K562 (cell line): ENCODE measurements at regions not wholly inside any gene's neighbourhood (a gene's known extent, or its start where the extent isn't known, plus 50 kb on each side); places are given as distances from the start of the nearest gene placed in this dataset.

Experiments
- ATAC-seq: fragments of 200-7000 bp; cut with Tn5 transposase; 3 replicates; pipeline ENCODE4 v1.9.1; 2020; ENCODE audit warnings: moderate library complexity
- BruUV-seq: library from RNA; stranded (reverse); fragments of 400-500 nt; replicated peaks from 2 replicates; lab custom pipeline; 2021; lab: Mats Ljungman, UMichigan
- CTCF ChIA-PET: fragments of 300-600 bp; formaldehyde crosslinking; extraction: SDS; loops from one replicate; lab custom pipeline; 2021; ENCODE audit warnings: low intra/inter-chr PET ratio; lab: Yijun Ruan, JAX
- POLR2A ChIA-PET: fragments of 300-600, 350-650 bp; sonication (Branson Sonifier 250); formaldehyde crosslinking; extraction: SDS; loops from one replicate; lab custom pipeline; 2021; ENCODE audit warnings: antibody characterized with exemption, inconsistent platforms; lab: Yijun Ruan, JAX
- DNase-seq, 4 experiments: peaks; one replicate each; pipeline versions ENCODE4 v3.0.0 to v3.0.0-alpha.2; 2011 to 2018; ENCODE audit warnings: low spot score in 3 of 4, mixed read lengths in 3 of 4; ENCODE audit errors: extremely low read depth in 1 of 4
- FAIRE-seq: peaks from 2 replicates; lab custom pipeline; 2011; peaks lifted over from hg19 to GRCh38; lab: Jason Lieb, UNC
- H2AFZ ChIP-seq: 2 replicates; pipeline ENCODE4 v1.6.0; 2011; ENCODE audit warnings: low read depth, low read length, control low read depth, inconsistent platforms
- H3K27ac ChIP-seq: fragments of 200-600 bp; 3 replicates; pipeline ENCODE4 v1.8.0; 2011; ENCODE audit warnings: low read depth, mild to moderate bottlenecking, control low read depth, inconsistent platforms, low read length, moderate library complexity, mixed read lengths; ENCODE audit errors: extremely low read depth
- H3K27me3 ChIP-seq, 2 experiments: fragments of 300-600 bp in 1 of 2; 2 replicates in 1 of 2; 3 replicates in 1 of 2; pipeline versions ENCODE4 v1.6.0 to v1.8.0; 2011; ENCODE audit warnings: inconsistent platforms in 2 of 2, low read length in 2 of 2, mild to moderate bottlenecking in 1 of 2, mixed read lengths in 1 of 2, moderate library complexity in 1 of 2; ENCODE audit not compliant: control insufficient read depth in 2 of 2, insufficient read depth in 2 of 2
- H3K36me3 ChIP-seq: fragments of 300-600 bp; 3 replicates; pipeline ENCODE4 v1.8.0; 2011; ENCODE audit warnings: mild to moderate bottlenecking, low read length, inconsistent platforms; ENCODE audit not compliant: control insufficient read depth, insufficient read depth
- H3K4me1 ChIP-seq, 2 experiments: fragments of 200-600 bp in 1 of 2; replicated peaks in 1 of 2; 2 replicates in 1 of 2; 3 replicates in 1 of 2; pipeline versions ENCODE4 v1.5.1 to v1.8.0; 2011; ENCODE audit warnings: inconsistent platforms in 2 of 2, low read length in 2 of 2, mild to moderate bottlenecking in 1 of 2, mixed read lengths in 1 of 2, moderate library complexity in 1 of 2; ENCODE audit not compliant: control insufficient read depth in 2 of 2, insufficient read depth in 2 of 2
- H3K4me2 ChIP-seq: 2 replicates; pipeline ENCODE4 v1.6.1; 2011; ENCODE audit warnings: low read length, control low read depth, inconsistent platforms, mixed read lengths; ENCODE audit not compliant: insufficient read depth
- H3K4me3 ChIP-seq: fragments of 200-600 bp; sonication (generic), shearing (Covaris generic); 2 replicates; pipeline ENCODE4 v1.5.1; 2016; ENCODE audit warnings: control low read depth, inconsistent platforms
- H3K79me2 ChIP-seq: fragments of 200-600 bp; 3 replicates; pipeline ENCODE4 v1.8.0; 2011; ENCODE audit warnings: low read length, inconsistent platforms; ENCODE audit not compliant: control insufficient read depth, insufficient read depth
- H3K9ac ChIP-seq, 2 experiments: 2 replicates each; pipeline versions ENCODE4 v1.6.0 to v1.6.1; 2011; ENCODE audit warnings: low read depth in 2 of 2, low read length in 2 of 2, control low read depth in 1 of 2, inconsistent platforms in 1 of 2, mild to moderate bottlenecking in 1 of 2, mixed read lengths in 1 of 2; ENCODE audit not compliant: insufficient read depth in 1 of 2
- H3K9me1 ChIP-seq: one replicate; pipeline ENCODE4 v1.6.0; 2011; ENCODE audit warnings: inconsistent platforms, mild to moderate bottlenecking, low read length, moderate library complexity; ENCODE audit not compliant: control insufficient read depth, insufficient read depth
- H3K9me3 ChIP-seq: replicated peaks from 2 replicates; pipeline ENCODE4 v1.5.1; 2011; ENCODE audit warnings: low read depth, low read length, inconsistent platforms; ENCODE audit not compliant: control insufficient read depth, insufficient read depth
- H4K20me1 ChIP-seq: replicated peaks from 2 replicates; pipeline ENCODE4 v1.6.1; 2011; ENCODE audit warnings: low read length, inconsistent platforms, mixed read lengths; ENCODE audit not compliant: control insufficient read depth, insufficient read depth
- HIVEP1 ChIP-seq: fragments of 250-450 bp; sonication (Bioruptor Pico); IDR thresholded peaks from 2 replicates; pipeline ENCODE4 v1.4.0; 2020; ENCODE audit warnings: mild to moderate bottlenecking
- NFE2 ChIP-seq: IDR thresholded peaks from 2 replicates; pipeline ENCODE4 v1.6.1; 2014; ENCODE audit warnings: antibody characterized with exemption, low read depth
- STAT5A ChIP-seq: IDR thresholded peaks from 2 replicates; pipeline ENCODE4 v1.6.1; 2012; ENCODE audit warnings: low read length, inconsistent platforms, borderline replicate concordance
- TFAP4 ChIP-seq: sonication (generic); formaldehyde crosslinking; IDR thresholded peaks from 2 replicates; pipeline ENCODE4 v1.8.0; 2022; ENCODE audit warnings: missing genetic modification reagents, mild to moderate bottlenecking, moderate library complexity, borderline replicate concordance
- XRCC4 ChIP-seq: IDR thresholded peaks from one replicate; pipeline ENCODE4 v1.6.1; 2011; ENCODE audit not compliant: insufficient read depth, insufficient read length; ENCODE audit errors: extremely low read depth
- ZNF41 ChIP-seq: fragments of 250-450 bp; sonication (Bioruptor Pico); conservative IDR thresholded peaks from 2 replicates; pipeline ENCODE4 v1.4.0; 2020; ENCODE audit warnings: mild to moderate bottlenecking
- ZNF592 ChIP-seq: fragments of 450-650 bp; IDR thresholded peaks from 2 replicates; pipeline ENCODE4 v1.6.1; 2017; ENCODE audit warnings: antibody characterized with exemption, mild to moderate bottlenecking
- WGBS: fragments of 100-300 bp; shearing (Covaris generic); methylation state at CpG from one replicate; pipeline ENCODE4 v1.1.6; 2016; ENCODE audit warnings: low coverage, mixed read lengths; ENCODE audit not compliant: insufficient coverage; ENCODE audit errors: missing lambda C conversion rate; 5-methylcytosine and 5-hydroxymethylcytosine counted together
- in situ Hi-C: fragments of 300-500 bp; cut with MboI; formaldehyde crosslinking; loops from 4 replicates; pipeline ENCODE4 v1.15.0; 2018; ENCODE audit warnings: inconsistent platforms, mixed read lengths
- intact Hi-C: fragments of 100-400 bp; cut with micrococcal nuclease; formaldehyde crosslinking; loops from 2 replicates; pipeline ENCODE4 v1.14.2; 2022
- TF ChIP-seq, protein P1 (sequence below): fragments of 250-450 bp; sonication (Bioruptor Pico); IDR thresholded peaks from 2 replicates; pipeline ENCODE4 v1.5.0; 2021; ENCODE audit warnings: mild to moderate bottlenecking, moderate library complexity
- TF ChIP-seq, protein P2 (sequence below), 2 experiments: fragments of 250-450 bp in 1 of 2; fragments of 450-650 bp in 1 of 2; sonication (Bioruptor Pico) in 1 of 2; IDR thresholded peaks; 2 replicates each; pipeline versions ENCODE4 v1.6.1 to v1.8.0; 2016 to 2021; ENCODE audit warnings: mild to moderate bottlenecking in 2 of 2, moderate library complexity in 2 of 2, missing compliant biosample characterization in 1 of 2, missing genetic modification characterization in 1 of 2

GRCh38 chr1:99587008-99587407 is 58.9 kb upstream of the PALMD start:
- Histone ChIP-seq H3K36me3 (no peaks in the 10 kb centered on the region), H3K79me2 (no peaks in the 10 kb centered on the region), H4K20me1 (no peaks in the 10 kb centered on the region), H3K4me3 (no peak overlapping the region), H3K9ac (no peak overlapping the region; a peak in 1 of 4 replicates), H3K27me3 (no peaks in the 10 kb centered on the region), H3K4me2 (no peak overlapping the region; the same call in 1 of the 2 replicates), H3K4me1 (peaks cover 0 to 9% of the 10 kb centered on the region in 2 experiments; a peak in 2 of 5 replicates), H3K9me1 (no peaks in the 10 kb centered on the region), H3K27ac (no peak overlapping the region), H3K9me3 (no peaks in the 10 kb centered on the region), H2AFZ (peak overlapping the region; percentile 44)
- DNase-seq (no peak), FAIRE-seq (no peak), ATAC-seq (no peak)
- no TSS peak for BruUV-seq
- intact Hi-C loops (no loop called here), in situ Hi-C loops (no loop called here)
- 32% methylated on average over 4 of the region's 4 CpGs for WGBS
- POLR2A ChIA-PET, result interaction anchor here (1.4 to 1.8 kb wide), 2 partner anchors 11 to 12 kb away, joined by 3 to 6 read pairs; no protein-coding TSS in a partner anchor
- CTCF ChIA-PET, result no interaction called here
- TF ChIP-seq HIVEP1, result peak; percentile 81; the same call in 1 of the 2 replicates
- TF ChIP-seq ZNF592, result peak; percentile 95
- no peak for TF ChIP-seq TFAP4
- no peak for TF ChIP-seq NFE2
- peak; percentile 72; the same call in 1 of the 2 replicates for TF ChIP-seq ZNF41 (CRISPR knock-in tag)
- TF ChIP-seq, protein P1, sequence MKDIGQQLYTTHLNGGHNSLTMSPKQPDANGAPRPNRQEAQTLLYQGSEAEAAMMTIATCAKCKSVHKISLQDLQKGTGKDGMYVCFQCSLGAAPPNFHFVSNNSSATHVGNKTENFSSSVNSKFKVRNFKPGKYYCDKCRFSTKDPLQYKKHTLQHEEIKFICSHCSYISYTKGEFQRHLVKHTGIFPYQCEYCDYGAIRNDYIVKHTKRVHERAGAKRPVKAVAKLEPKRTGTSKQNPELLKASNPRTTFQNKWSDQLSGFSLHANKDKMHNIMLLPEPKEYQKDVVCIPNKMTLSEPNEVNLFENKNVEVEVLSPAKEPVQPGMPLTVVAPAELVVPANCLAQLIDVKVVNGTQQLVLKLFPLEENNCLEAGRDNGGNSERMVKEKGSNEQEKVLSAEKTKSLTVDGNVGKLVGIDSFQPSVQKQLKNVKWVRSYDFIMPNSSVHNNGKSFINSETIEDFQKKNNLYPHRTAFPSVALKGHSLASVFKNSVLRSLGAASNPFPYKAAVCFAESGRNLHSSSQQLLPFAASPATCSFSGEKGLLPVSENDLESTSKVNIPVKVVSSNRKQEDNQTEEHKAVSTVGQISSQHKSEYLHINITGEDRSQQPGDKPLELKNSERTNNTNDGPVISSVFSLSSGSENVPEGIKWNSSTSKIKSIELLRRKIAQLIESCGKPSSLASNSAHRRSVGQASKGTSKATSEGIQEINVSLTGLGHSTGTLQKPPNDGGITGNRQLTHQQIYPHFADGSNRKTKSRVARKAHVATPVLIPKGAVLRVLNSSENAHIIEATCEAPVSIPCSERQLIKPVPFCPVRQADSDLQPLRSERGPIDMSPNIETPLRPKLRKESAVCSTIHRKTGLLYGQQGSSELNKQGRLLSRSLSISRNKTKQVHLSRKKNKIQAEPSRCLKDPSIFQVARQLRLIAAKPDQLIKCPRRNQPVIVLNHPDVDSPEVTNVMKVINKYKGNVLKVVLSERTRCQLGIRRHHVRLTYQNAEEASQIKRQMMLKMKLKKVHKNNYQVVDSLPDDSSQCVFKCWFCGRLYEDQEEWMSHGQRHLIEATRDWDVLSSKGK (CRISPR knock-in tag), result no peak
- no peak for TF ChIP-seq XRCC4
- TF ChIP-seq, protein P2, sequence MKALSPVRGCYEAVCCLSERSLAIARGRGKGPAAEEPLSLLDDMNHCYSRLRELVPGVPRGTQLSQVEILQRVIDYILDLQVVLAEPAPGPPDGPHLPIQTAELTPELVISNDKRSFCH (CRISPR knock-in tag; IDR thresholded peaks at IDR 0.05), result no peak
- TF ChIP-seq, protein P2 (tag; IDR thresholded peaks at IDR 0.05), result peak; percentile 72; the same call in 1 of the 2 replicates
- no peak for TF ChIP-seq STAT5A
